Vagina (tissue), 2 donors: ENCODE measurements at regions not wholly inside any gene's neighbourhood (a gene's known extent, or its start where the extent isn't known, plus 50 kb on each side); places are given as distances from the start of the nearest gene placed in this dataset.

Experiments used
- CTCF ChIP-seq, 3 experiments: fragments of 450-650 bp in 2 of 3; fragments of 200-600 bp in 1 of 3; sonication (generic) in 1 of 3; IDR thresholded peaks; one replicate each; pipeline ENCODE4 v1.5.1; 2017 to 2019; ENCODE audit warnings: antibody characterized with exemption in 3 of 3, mild to moderate bottlenecking in 2 of 3, moderate library complexity in 2 of 3
- POLR2A ChIP-seq, 2 donors: fragments of 450-650 bp; IDR thresholded peaks; one replicate each; pipeline ENCODE4 v1.6.1; 2017; ENCODE audit warnings: antibody characterized with exemption in 2 of 2, mild to moderate bottlenecking in 2 of 2, moderate library complexity in 2 of 2

- TF ChIP-seq CTCF (IDR thresholded peaks at IDR 0.05): no peak
- TF ChIP-seq POLR2A (IDR thresholded peaks at IDR 0.05): no peak
These were observed 132.0 kb upstream of the FOXK1 start for GRCh38 chr7:4550117-4550516.
